Neural cell (in vitro differentiated cells): ENCODE measurements at regions not wholly inside any gene's neighbourhood (a gene's known extent, or its start where the extent isn't known, plus 50 kb on each side); places are given as distances from the start of the nearest gene placed in this dataset.

ENCODE experiments used
- EZH2 ChIP-seq: fragments of 200-600, 300-800 bp; shearing (Covaris generic), sonication (generic); IDR thresholded peaks from 2 replicates; pipeline ENCODE4 v1.6.1; 2014; ENCODE audit warnings: antibody characterized with exemption, low read length, borderline replicate concordance, mild to moderate bottlenecking; ENCODE audit not compliant: insufficient read depth, poor library complexity, severe bottlenecking
- POLR2AphosphoS5 ChIP-seq: IDR thresholded peaks from 2 replicates; pipeline ENCODE4 v1.6.1; 2012

GRCh38 chr2:12935222-12935621 lies 218.5 kb downstream of the TRIB2 start:
- TF ChIP-seq POLR2AphosphoS5 (no peak), EZH2 (no peak)
